SK-N-SH treated with all-trans-retinoic acid at 6 μM for 48 hours (cell line): ENCODE measurements at regions not wholly inside any gene's neighbourhood (a gene's known extent, or its start where the extent isn't known, plus 50 kb on each side); places are given as distances from the start of the nearest gene placed in this dataset.

ENCODE experiments used
- CREB5 ChIP-seq: fragments of 250-450 bp; sonication (Bioruptor Pico); IDR thresholded peaks from 2 replicates; pipeline ENCODE4 v1.5.1; 2020; ENCODE audit warnings: low read depth, mild to moderate bottlenecking, moderate library complexity
- CSRNP3 ChIP-seq: fragments of 250-450 bp; sonication (Bioruptor Pico); IDR thresholded peaks from 2 replicates; pipeline ENCODE4 v1.5.1; 2021; ENCODE audit warnings: mild to moderate bottlenecking, moderate library complexity
- GLIS3 ChIP-seq: fragments of 250-450 bp; sonication (Bioruptor Pico); IDR thresholded peaks from 2 replicates; pipeline ENCODE4 v1.5.0; 2020; ENCODE audit warnings: mild to moderate bottlenecking, moderate library complexity
- POU6F1 ChIP-seq: fragments of 250-450 bp; sonication (Bioruptor Pico); IDR thresholded peaks from 2 replicates; pipeline ENCODE4 v1.8.0; 2021; ENCODE audit warnings: low read depth, mild to moderate bottlenecking, moderate library complexity, borderline replicate concordance
- SNAI2 ChIP-seq: fragments of 250-450 bp; sonication (Bioruptor Pico); IDR thresholded peaks from 2 replicates; pipeline ENCODE4 v1.5.0; 2020; ENCODE audit warnings: mild to moderate bottlenecking, moderate library complexity
- TOX ChIP-seq: fragments of 250-450 bp; sonication (Bioruptor Pico); IDR thresholded peaks from 2 replicates; pipeline ENCODE4 v1.8.0; 2021; ENCODE audit warnings: mild to moderate bottlenecking, moderate library complexity, borderline replicate concordance
- TSHZ2 ChIP-seq: fragments of 250-450 bp; sonication (Bioruptor Pico); IDR thresholded peaks from 2 replicates; pipeline ENCODE4 v1.5.0; 2020; ENCODE audit warnings: mild to moderate bottlenecking, moderate library complexity
- ZC3H10 ChIP-seq: fragments of 250-450 bp; sonication (Bioruptor Pico); IDR thresholded peaks from 2 replicates; pipeline ENCODE4 v1.5.1; 2021; ENCODE audit warnings: mild to moderate bottlenecking, moderate library complexity
- ZFP3 ChIP-seq: fragments of 250-450 bp; sonication (Bioruptor Pico); IDR thresholded peaks from 2 replicates; pipeline ENCODE4 v1.5.0; 2020; ENCODE audit warnings: mild to moderate bottlenecking, moderate library complexity
- ZFP30 ChIP-seq: fragments of 450-650 bp; formaldehyde crosslinking; IDR thresholded peaks from 2 replicates; pipeline ENCODE4 v1.5.0; 2022; ENCODE audit warnings: mild to moderate bottlenecking, moderate library complexity
- ZNF8 ChIP-seq: fragments of 450-650 bp; formaldehyde crosslinking; IDR thresholded peaks from 2 replicates; pipeline ENCODE4 v1.5.0; 2020; ENCODE audit warnings: mild to moderate bottlenecking, moderate library complexity

GRCh38 chr4:11730545-11730944 lies 301.9 kb upstream of the HS3ST1 start:
- TF ChIP-seq TSHZ2 (CRISPR knock-in tag) (no peak), SNAI2 (CRISPR knock-in tag) (no peak), CSRNP3 (CRISPR knock-in tag) (no peak), CREB5 (CRISPR knock-in tag) (no peak), POU6F1 (CRISPR knock-in tag) (no peak), ZFP3 (CRISPR knock-in tag) (no peak), TOX (no peak), ZNF8 (CRISPR knock-in tag) (no peak), ZFP30 (no peak), ZC3H10 (CRISPR knock-in tag) (no peak), GLIS3 (CRISPR knock-in tag) (no peak)
